DOHH2 (cell line): ENCODE measurements at regions not wholly inside any gene's neighbourhood (a gene's known extent, or its start where the extent isn't known, plus 50 kb on each side); places are given as distances from the start of the nearest gene placed in this dataset.

Source experiments
- H3F3A ChIP-seq: fragments of 200-600 bp; sonication (generic), shearing (Covaris generic); 2 replicates; pipeline ENCODE4 v1.6.0; 2016; ENCODE audit warnings: antibody characterized with exemption, mild to moderate bottlenecking; ENCODE audit not compliant: control insufficient read depth, insufficient read depth
- H3K27ac ChIP-seq: fragments of 200-600 bp; sonication (generic); 2 replicates; pipeline ENCODE4 v1.5.1; 2014; ENCODE audit warnings: low read depth, mild to moderate bottlenecking, low read length, moderate library complexity
- H3K27me3 ChIP-seq: fragments of 200-600 bp; sonication (generic); 2 replicates; pipeline ENCODE4 v1.6.1; 2014; ENCODE audit warnings: mild to moderate bottlenecking, low read length, mixed read lengths; ENCODE audit not compliant: control insufficient read depth
- H3K36me3 ChIP-seq: fragments of 200-600 bp; sonication (generic); 2 replicates; pipeline ENCODE4 v1.6.1; 2014; ENCODE audit warnings: mild to moderate bottlenecking, low read length, moderate library complexity, mixed read lengths; ENCODE audit not compliant: control insufficient read depth
- H3K4me1 ChIP-seq: fragments of 200-600 bp; sonication (generic); 2 replicates; pipeline ENCODE4 v1.6.1; 2014; ENCODE audit warnings: mild to moderate bottlenecking, low read length, mixed read lengths; ENCODE audit not compliant: control insufficient read depth
- H3K4me2 ChIP-seq: fragments of 200-600 bp; sonication (generic); 2 replicates; pipeline ENCODE4 v1.6.0; 2014; ENCODE audit warnings: mild to moderate bottlenecking, low read length, moderate library complexity
- H3K4me3 ChIP-seq: fragments of 200-600 bp; sonication (generic); 2 replicates; pipeline ENCODE4 v1.5.1; 2014; ENCODE audit warnings: mild to moderate bottlenecking, low read length, mixed read lengths
- H3K79me2 ChIP-seq: fragments of 200-600 bp; sonication (generic); 2 replicates; pipeline ENCODE4 v1.6.1; 2014; ENCODE audit warnings: mild to moderate bottlenecking, low read length, mixed read lengths; ENCODE audit not compliant: control insufficient read depth
- H3K9me2 ChIP-seq: fragments of 200-600 bp; sonication (generic); replicated peaks from 2 replicates; pipeline ENCODE4 v1.6.1; 2014; ENCODE audit warnings: mild to moderate bottlenecking, low read length, mixed read lengths; ENCODE audit not compliant: control insufficient read depth
- H3K9me3 ChIP-seq: fragments of 200-600 bp; sonication (generic); 2 replicates; pipeline ENCODE4 v1.6.1; 2014; ENCODE audit warnings: antibody characterized with exemption, low read length, mixed read lengths; ENCODE audit not compliant: control insufficient read depth, insufficient read depth
- H4K20me1 ChIP-seq: fragments of 200-600 bp; sonication (generic); 2 replicates; pipeline ENCODE4 v1.6.0; 2014; ENCODE audit warnings: low read depth, mild to moderate bottlenecking, antibody characterized with exemption, low read length, moderate library complexity; ENCODE audit not compliant: control insufficient read depth, insufficient read depth
- CTCF ChIP-seq: fragments of 200-600 bp; sonication (generic); IDR thresholded peaks from one replicate; pipeline ENCODE4 v1.5.1; 2014; ENCODE audit warnings: antibody characterized with exemption, mild to moderate bottlenecking, low read depth, low read length; ENCODE audit not compliant: poor library complexity, severe bottlenecking
- EZH2phosphoT487 ChIP-seq: fragments of 200-600 bp; sonication (generic); IDR thresholded peaks from 2 replicates; pipeline ENCODE4 v1.6.1; 2017; ENCODE audit warnings: borderline replicate concordance, mild to moderate bottlenecking, antibody characterized with exemption, low read length, moderate library complexity, mixed read lengths

GRCh38 chr1:17895986-17896385 is 140.9 kb downstream of the ACTL8 start:
- H3K9me3 ChIP-seq, result no peaks in the 10 kb centered on the region

GRCh38 chr1:17903386-17903785 is 148.3 kb downstream of the ACTL8 start:
- H3F3A ChIP-seq, result no peaks in the 10 kb centered on the region
- no peaks in the 10 kb centered on the region for H3K9me3 ChIP-seq
- no peaks in the 10 kb centered on the region for H4K20me1 ChIP-seq
- TF ChIP-seq EZH2phosphoT487 (no peak), CTCF (no peak)
- H3K4me3 ChIP-seq, result no peak overlapping the region
- no peaks in the 10 kb centered on the region for H3K36me3 ChIP-seq
- H3K79me2 ChIP-seq, result no peaks in the 10 kb centered on the region
- no peaks in the 10 kb centered on the region for H3K4me1 ChIP-seq
- H3K27ac ChIP-seq, result no peak overlapping the region
- H3K9me2 ChIP-seq, result no peaks in the 10 kb centered on the region
- H3K27me3 ChIP-seq, result no peaks in the 10 kb centered on the region
- H3K4me2 ChIP-seq, result no peak overlapping the region

More at GRCh38 chr1:17895986-17896385, 140.9 kb downstream of the ACTL8 start:
- Histone ChIP-seq H3K79me2 (no peaks in the 10 kb centered on the region), H4K20me1 (no peaks in the 10 kb centered on the region), H3F3A (no peaks in the 10 kb centered on the region), H3K4me3 (no peak overlapping the region), H3K36me3 (no peaks in the 10 kb centered on the region), H3K4me2 (no peak overlapping the region), H3K9me2 (no peaks in the 10 kb centered on the region), H3K4me1 (no peaks in the 10 kb centered on the region), H3K27me3 (no peaks in the 10 kb centered on the region), H3K27ac (no peak overlapping the region)
- TF ChIP-seq EZH2phosphoT487 (no peak), CTCF (no peak)

GRCh38 chr1:17904290-17904689 is 149.2 kb downstream of the ACTL8 start:
- H3K36me3 ChIP-seq, result no peaks in the 10 kb centered on the region
- H3K4me1 ChIP-seq, result no peaks in the 10 kb centered on the region

More at GRCh38 chr1:17904290-17904689, 149.2 kb downstream of the ACTL8 start:
- Histone ChIP-seq H3F3A (no peaks in the 10 kb centered on the region), H3K27ac (no peak overlapping the region), H3K79me2 (no peaks in the 10 kb centered on the region), H3K9me2 (no peaks in the 10 kb centered on the region), H3K4me3 (no peak overlapping the region), H4K20me1 (no peaks in the 10 kb centered on the region), H3K4me2 (no peak overlapping the region), H3K27me3 (no peaks in the 10 kb centered on the region), H3K9me3 (no peaks in the 10 kb centered on the region)
- no peak for TF ChIP-seq EZH2phosphoT487
- no peak for TF ChIP-seq CTCF
